GM18505 (cell line): ENCODE measurements at regions not wholly inside any gene's neighbourhood (a gene's known extent, or its start where the extent isn't known, plus 50 kb on each side); places are given as distances from the start of the nearest gene placed in this dataset.
"Not testable (repeated sequence)": the region's sequence is repeated elsewhere in the genome, so short reads cannot be mapped to it uniquely, and the experiment has no call there.

ENCODE experiments used
- ATAC-seq: cut with Tn5 transposase; IDR thresholded peaks from one replicate; pipeline ENCODE4 v1.9.1; 2021; ENCODE audit not compliant: unreplicated experiment
- POLR2A ChIP-seq: IDR thresholded peaks from 4 replicates; pipeline ENCODE4 v1.6.1; 2011; ENCODE audit warnings: borderline replicate concordance; ENCODE audit not compliant: insufficient read depth, insufficient read length; ENCODE audit errors: extremely low read depth

- TF ChIP-seq POLR2A, result no peak
- ATAC-seq, result no peak
Measured at GRCh38 chr2:144920755-144921530, 401.0 kb upstream of the ZEB2 start.

DNA sequence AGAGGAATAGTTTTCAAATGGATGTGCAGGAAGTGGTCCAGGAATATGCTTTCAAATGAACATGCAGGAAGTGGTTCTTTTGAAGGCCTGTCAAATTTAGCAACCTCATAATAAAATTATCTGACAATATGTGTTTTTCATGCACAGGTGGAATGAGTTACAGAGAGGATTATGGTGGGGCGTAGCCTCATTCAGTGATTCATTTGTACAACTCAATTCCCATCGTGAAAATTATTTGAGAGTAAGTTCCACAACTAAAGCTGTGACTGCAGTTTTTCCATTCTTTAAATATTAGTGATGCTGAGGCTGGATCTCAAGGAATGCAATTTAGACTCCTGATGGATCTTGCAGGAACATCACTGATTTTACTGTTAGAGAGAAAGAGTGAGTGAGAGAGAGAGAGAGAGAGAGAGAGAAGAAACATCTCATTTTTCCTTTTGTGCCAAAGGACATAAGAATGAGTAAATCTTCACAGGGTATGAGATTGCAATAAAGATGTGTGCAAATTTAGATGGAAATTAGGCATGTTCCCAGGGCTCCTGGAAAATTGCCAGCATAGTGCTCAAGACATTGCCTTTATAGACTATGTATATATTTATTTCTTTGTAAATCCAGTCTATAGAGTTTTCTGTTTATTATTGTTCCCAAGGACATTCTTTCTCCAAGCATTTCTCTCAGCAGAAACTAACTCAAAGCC is 394.9 kb upstream of the ZEB2 start:
- no peak for ATAC-seq
- no peak for TF ChIP-seq POLR2A

DNA sequence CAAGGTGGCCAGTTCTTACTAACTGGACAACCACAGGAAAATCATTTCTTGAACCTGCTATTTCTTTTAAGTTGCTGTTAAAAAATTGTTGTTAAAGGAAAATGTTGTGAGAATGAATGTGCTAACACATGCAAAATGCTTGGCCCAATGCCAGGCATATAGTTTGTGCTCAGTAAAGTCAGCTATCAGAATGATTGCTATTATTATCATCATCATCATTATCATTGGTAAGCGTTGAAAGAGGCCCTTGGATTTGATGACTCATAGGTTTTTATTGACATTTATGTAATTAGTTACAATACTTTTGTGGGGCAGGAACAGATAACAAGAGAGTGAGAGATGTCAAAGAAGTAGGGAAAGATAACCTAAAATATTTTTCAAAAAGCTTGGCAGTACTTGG is 394.2 kb upstream of the ZEB2 start:
- ATAC-seq, result no peak
- no peak for TF ChIP-seq POLR2A

DNA sequence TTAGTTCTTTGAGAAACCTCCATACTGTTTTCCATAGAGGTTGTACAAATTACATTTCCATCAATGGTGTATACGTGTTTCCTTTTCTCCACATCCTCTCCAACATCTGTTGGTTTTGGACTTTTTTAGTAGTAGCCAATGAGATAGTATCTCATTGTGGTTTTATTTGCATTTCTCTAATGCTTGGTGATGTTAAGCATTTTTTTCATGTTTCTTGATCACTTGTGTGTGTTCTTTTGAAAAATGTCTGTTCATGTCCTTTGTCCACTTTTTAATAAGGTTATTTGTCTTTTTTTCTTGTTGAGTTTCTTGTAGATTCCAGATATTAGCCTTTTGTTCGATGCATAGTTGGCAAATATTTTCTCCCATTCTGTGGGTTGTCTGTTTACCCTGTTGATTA is 392.3 kb upstream of the ZEB2 start:
- no peak for TF ChIP-seq POLR2A
- ATAC-seq, result no peak

DNA sequence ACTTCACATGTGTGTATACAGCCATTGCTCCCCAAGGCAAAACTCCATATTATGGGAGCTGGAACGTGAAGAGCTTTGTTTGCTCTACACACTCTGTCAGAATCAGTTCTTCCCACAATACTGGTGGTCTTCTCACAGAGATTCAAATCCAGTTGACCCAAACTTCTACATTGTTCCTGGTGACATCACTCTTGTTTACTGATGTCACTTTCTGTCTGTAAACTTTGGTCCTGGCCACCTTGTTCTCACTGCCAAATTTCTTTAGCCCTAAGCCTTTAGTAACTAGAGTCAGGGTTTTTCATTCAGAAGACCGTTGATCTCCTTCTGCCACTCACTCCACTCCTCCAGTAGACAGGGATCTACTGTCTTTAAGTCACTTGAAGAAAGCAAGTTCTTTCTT is 386.0 kb upstream of the ZEB2 start:
- TF ChIP-seq POLR2A, result no peak
- no peak for ATAC-seq

GRCh38 chr2:144904612-144905011 is 384.7 kb upstream of the ZEB2 start:
- TF ChIP-seq POLR2A, result no peak
- ATAC-seq, result no peak

GRCh38 chr2:144903045-144903444 is 383.1 kb upstream of the ZEB2 start:
- not testable (repeated sequence) for ATAC-seq

GRCh38 chr2:144901386-144901785 is 381.5 kb upstream of the ZEB2 start:
- ATAC-seq, result not testable (repeated sequence)

DNA sequence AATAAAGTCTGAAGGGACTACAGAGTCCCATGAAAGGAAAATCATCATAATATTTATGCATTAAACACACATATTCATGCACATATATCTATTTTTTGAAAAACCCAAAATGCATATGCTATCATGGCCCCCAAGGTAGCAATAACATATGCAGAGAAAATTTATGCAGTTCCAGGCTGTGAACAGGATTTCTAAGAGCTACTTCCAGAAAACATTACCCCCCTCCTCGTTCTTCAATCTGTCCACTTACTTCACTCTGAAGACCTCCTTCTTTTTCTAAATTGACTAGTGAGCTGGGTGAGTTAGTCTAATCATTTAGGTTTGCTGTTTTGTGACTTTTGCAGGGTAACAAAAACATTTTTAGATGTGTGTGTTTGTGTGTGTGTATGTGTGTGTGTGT is 376.4 kb upstream of the ZEB2 start:
- ATAC-seq, result no peak
- TF ChIP-seq POLR2A, result no peak

DNA sequence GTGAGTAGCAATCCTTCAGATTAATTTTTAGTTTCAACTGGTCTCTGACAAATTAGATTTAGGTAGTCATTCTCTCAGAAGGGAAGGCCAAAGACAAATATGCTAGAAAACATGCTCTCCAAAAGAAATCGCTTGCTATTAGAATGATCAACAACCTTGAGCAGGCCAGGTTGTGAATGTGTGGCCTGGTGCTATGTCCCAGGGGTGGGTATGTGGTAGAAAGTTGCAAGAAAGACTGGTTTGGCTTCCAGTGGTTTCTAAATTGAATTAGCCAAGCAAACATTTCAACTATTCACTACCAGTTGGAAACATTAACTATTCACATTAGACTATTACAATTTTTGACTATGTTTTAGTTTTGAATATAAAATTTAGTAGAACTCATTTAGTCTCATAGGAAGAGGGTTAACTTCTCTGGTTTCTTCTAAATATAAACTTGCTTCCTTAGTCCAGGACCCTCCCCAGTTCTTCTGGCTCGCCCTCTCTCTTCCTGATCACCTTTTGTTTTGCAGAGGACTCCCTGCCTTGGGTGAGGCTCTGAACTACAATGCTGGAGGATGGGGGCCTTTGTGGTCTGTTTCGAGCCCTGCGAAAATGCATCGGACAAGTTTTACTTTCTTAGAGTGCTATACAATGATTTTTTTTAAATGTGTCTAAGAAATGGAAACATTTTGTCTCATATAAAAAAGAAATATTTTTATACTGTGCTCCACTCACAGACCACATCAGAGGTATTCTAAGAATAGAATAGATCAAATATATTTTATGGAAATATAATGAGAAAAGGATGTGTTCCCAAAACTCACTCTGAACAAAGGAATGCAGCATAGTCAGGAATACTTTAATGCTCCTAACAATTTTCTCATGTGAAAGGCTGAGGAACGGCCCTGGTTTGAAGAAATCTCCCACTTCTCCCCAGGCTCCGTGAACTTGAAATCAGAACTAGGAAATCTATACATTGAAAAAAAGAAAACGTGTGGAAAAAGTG is 375.0 kb upstream of the ZEB2 start:
- no peak for ATAC-seq
- no peak for TF ChIP-seq POLR2A

DNA sequence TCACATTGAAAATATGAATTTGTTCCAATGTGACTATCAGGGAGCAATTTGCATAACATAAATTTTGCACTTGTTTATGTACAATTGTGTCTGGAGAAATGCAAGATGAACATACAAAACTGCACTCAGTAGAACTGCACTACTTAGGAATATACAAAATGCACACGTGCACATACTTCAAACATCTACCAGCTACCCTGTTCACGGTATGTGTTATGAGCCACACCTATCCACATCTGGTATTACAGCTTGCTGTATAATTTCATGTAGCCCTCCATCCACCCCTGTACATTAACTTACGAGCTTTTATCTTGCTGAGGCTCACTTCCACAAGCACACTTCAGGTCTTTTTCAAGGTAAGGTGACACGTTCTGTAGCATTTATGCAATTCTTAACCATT is 373.5 kb upstream of the ZEB2 start:
- ATAC-seq, result no peak
- TF ChIP-seq POLR2A, result no peak

DNA sequence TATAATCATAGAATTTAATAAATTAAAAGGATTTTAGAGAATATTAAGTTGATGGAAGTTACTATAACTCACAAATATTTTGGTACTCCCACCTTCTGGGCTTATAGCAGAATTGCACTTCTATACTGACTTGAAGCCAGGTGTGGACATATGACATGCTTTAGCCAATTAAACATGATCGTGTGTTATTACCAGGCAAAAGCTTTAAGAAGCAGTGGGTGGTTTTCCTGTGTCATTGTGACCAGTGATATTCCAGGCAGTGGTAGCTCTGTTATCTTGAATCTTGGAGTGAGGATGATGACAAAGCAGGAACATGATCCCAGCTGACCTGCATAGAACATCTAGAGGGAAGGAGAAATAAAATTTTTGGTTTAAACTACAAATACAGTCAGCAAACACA is 370.9 kb upstream of the ZEB2 start:
- no peak for TF ChIP-seq POLR2A
- peak; percentile 75 for ATAC-seq

GRCh38 chr2:144889348-144889747 is 369.4 kb upstream of the ZEB2 start:
- ATAC-seq, result no peak
- no peak for TF ChIP-seq POLR2A
